Tibial nerve (tissue), 4 donors: ENCODE measurements at regions not wholly inside any gene's neighbourhood (a gene's known extent, or its start where the extent isn't known, plus 50 kb on each side); places are given as distances from the start of the nearest gene placed in this dataset.

ENCODE experiments used
- DNase-seq, 2 donors: peaks; one replicate each; pipeline ENCODE4 v3.0.0-alpha.2; 2019; ENCODE audit warnings: low spot score in 2 of 2
- H3K27ac ChIP-seq, 4 donors: fragments of 200-600 bp; sonication (generic) in 3 of 4; one replicate each; pipeline ENCODE4 v1.5.1; 2017 to 2019; ENCODE audit warnings: mild to moderate bottlenecking in 1 of 4
- H3K27me3 ChIP-seq, 2 donors: fragments of 200-600 bp; sonication (generic) in 1 of 2; one replicate each; pipeline versions ENCODE4 v1.5.1 to v1.6.0; 2017 to 2019
- H3K36me3 ChIP-seq, 3 donors: fragments of 200-600 bp; sonication (generic); one replicate each; pipeline ENCODE4 v1.5.1; 2018 to 2019
- H3K4me1 ChIP-seq, 4 donors: fragments of 200-600 bp; sonication (generic) in 3 of 4; one replicate each; pipeline ENCODE4 v1.5.1; 2017 to 2019
- H3K4me3 ChIP-seq, 4 donors: fragments of 200-600 bp; sonication (generic) in 3 of 4; one replicate each; pipeline ENCODE4 v1.5.1; 2017 to 2019; ENCODE audit warnings: mild to moderate bottlenecking in 1 of 4, moderate library complexity in 1 of 4
- H3K9me3 ChIP-seq, 4 donors: fragments of 200-600 bp; sonication (generic) in 3 of 4; one replicate each; pipeline ENCODE4 v1.5.1; 2017 to 2019
- CTCF ChIP-seq, 5 experiments: fragments of 200-600 bp in 3 of 5; fragments of 450-650 bp in 2 of 5; sonication (generic) in 3 of 5; IDR thresholded peaks; one replicate each; pipeline ENCODE4 v1.5.1; 2016 to 2019; ENCODE audit warnings: antibody characterized with exemption in 5 of 5, mild to moderate bottlenecking in 3 of 5, moderate library complexity in 2 of 5
- EP300 ChIP-seq, 2 donors: sonication (generic); formaldehyde crosslinking; IDR thresholded peaks; one replicate each; pipeline ENCODE4 v1.6.1; 2017; ENCODE audit warnings: antibody characterized with exemption in 2 of 2, mild to moderate bottlenecking in 1 of 2
- POLR2A ChIP-seq, 2 donors: fragments of 450-650 bp; IDR thresholded peaks; one replicate each; pipeline ENCODE4 v1.6.1; 2017; ENCODE audit warnings: antibody characterized with exemption in 2 of 2, mild to moderate bottlenecking in 2 of 2, moderate library complexity in 2 of 2
- WGBS, 2 donors: methylation state at CpG; one replicate each; pipeline ENCODE4 v1.1.5; 2018; 5-methylcytosine and 5-hydroxymethylcytosine counted together

- no peaks in the 10 kb centered on the region for H3K27me3 ChIP-seq
- H3K36me3 ChIP-seq, result no peaks in the 10 kb centered on the region
- peak overlapping the region in 1 of 4 donors; percentile 43 for H3K27ac ChIP-seq
- no peak for DNase-seq
- TF ChIP-seq EP300 (IDR thresholded peaks at IDR 0.05) (no peak), POLR2A (IDR thresholded peaks at IDR 0.05) (no peak), CTCF (IDR thresholded peaks at IDR 0.05) (no peak)
- no peak overlapping the region for H3K4me3 ChIP-seq
- H3K4me1 ChIP-seq, result peaks cover 0 to 23% (median 0%) of the 10 kb centered on the region in 4 donors
- WGBS, 2 donors, result 89% methylated on average over 4 of the region's 4 CpGs
- H3K9me3 ChIP-seq, result no peaks in the 10 kb centered on the region
These were observed 438.1 kb downstream of the FGF9 start for GRCh38 chr13:22108979-22109378.

GRCh38 chr13:22110368-22110767 is 439.5 kb downstream of the FGF9 start:
- 76 to 85% methylated on average over 6 of the region's 6 CpGs for WGBS, 2 donors
- no peaks in the 10 kb centered on the region for H3K27me3 ChIP-seq
- TF ChIP-seq EP300 (IDR thresholded peaks at IDR 0.05), result peak in 1 of 2 donors; percentile 9
- no peak for TF ChIP-seq CTCF (IDR thresholded peaks at IDR 0.05)
- TF ChIP-seq POLR2A (IDR thresholded peaks at IDR 0.05), result no peak
- no peak overlapping the region for H3K4me3 ChIP-seq
- DNase-seq, result no peak
- no peaks in the 10 kb centered on the region for H3K36me3 ChIP-seq
- H3K27ac ChIP-seq, result peak overlapping the region in 1 of 4 donors; percentile 40
- no peaks in the 10 kb centered on the region for H3K9me3 ChIP-seq
- H3K4me1 ChIP-seq, result peaks cover 0 to 23% (median 0%) of the 10 kb centered on the region in 4 donors

GRCh38 chr13:22111152-22111783 is 440.4 kb downstream of the FGF9 start:
- no peak for DNase-seq
- H3K4me1 ChIP-seq, result peaks cover 0 to 23% (median 0%) of the 10 kb centered on the region in 4 donors
- H3K36me3 ChIP-seq, result no peaks in the 10 kb centered on the region
- 85 to 86% methylated on average over 8 of the region's 8 CpGs for WGBS, 2 donors
- H3K4me3 ChIP-seq, result no peak overlapping the region
- no peaks in the 10 kb centered on the region for H3K27me3 ChIP-seq
- no peak for TF ChIP-seq EP300 (IDR thresholded peaks at IDR 0.05)
- no peak for TF ChIP-seq CTCF (IDR thresholded peaks at IDR 0.05)
- no peak for TF ChIP-seq POLR2A (IDR thresholded peaks at IDR 0.05)
- H3K9me3 ChIP-seq, result no peaks in the 10 kb centered on the region
- H3K27ac ChIP-seq, result no peak overlapping the region

GRCh38 chr13:22111961-22112360 is 441.1 kb downstream of the FGF9 start:
- H3K4me1 ChIP-seq, result peaks cover 0 to 23% (median 0%) of the 10 kb centered on the region in 4 donors
- no peaks in the 10 kb centered on the region for H3K9me3 ChIP-seq
- H3K27me3 ChIP-seq, result no peaks in the 10 kb centered on the region
- no peaks in the 10 kb centered on the region for H3K36me3 ChIP-seq
- TF ChIP-seq EP300 (IDR thresholded peaks at IDR 0.05), result no peak
- TF ChIP-seq POLR2A (IDR thresholded peaks at IDR 0.05), result no peak
- TF ChIP-seq CTCF (IDR thresholded peaks at IDR 0.05), result no peak
- no peak overlapping the region for H3K27ac ChIP-seq
- H3K4me3 ChIP-seq, result no peak overlapping the region
- WGBS, 2 donors, result 92% methylated on average over 11 of the region's 11 CpGs
- no peak for DNase-seq

- no peak overlapping the region for H3K27ac ChIP-seq
- H3K36me3 ChIP-seq, result no peaks in the 10 kb centered on the region
- no peaks in the 10 kb centered on the region for H3K9me3 ChIP-seq
- no peaks in the 10 kb centered on the region for H3K27me3 ChIP-seq
- peaks cover 0 to 16% (median 0%) of the 10 kb centered on the region in 4 donors for H3K4me1 ChIP-seq
- H3K4me3 ChIP-seq, result no peak overlapping the region
- TF ChIP-seq POLR2A (IDR thresholded peaks at IDR 0.05), result no peak
- TF ChIP-seq CTCF (IDR thresholded peaks at IDR 0.05), result no peak
- TF ChIP-seq EP300 (IDR thresholded peaks at IDR 0.05), result no peak
- no peak for DNase-seq
- WGBS, 2 donors, result 82 to 86% methylated on average over 11 of the region's 11 CpGs
These were observed 442.3 kb downstream of the FGF9 start for GRCh38 chr13:22112956-22113745.
